Mesenchymal stem cell (in vitro differentiated cells and primary cell): ENCODE measurements at regions not wholly inside any gene's neighbourhood (a gene's known extent, or its start where the extent isn't known, plus 50 kb on each side); places are given as distances from the start of the nearest gene placed in this dataset.

Experiments
- DNase-seq: peaks from one replicate; pipeline ENCODE4 v3.0.0-alpha.2; 2013
- H2AFZ ChIP-seq: one replicate; pipeline ENCODE4 v1.6.1; 2013; ENCODE audit warnings: low read depth, mild to moderate bottlenecking, control low read depth, inconsistent platforms, low read length, moderate library complexity
- H2AK5ac ChIP-seq: 2 replicates; pipeline ENCODE4 v1.6.1; 2013; ENCODE audit warnings: low read length, moderate library complexity, mild to moderate bottlenecking, inconsistent platforms; ENCODE audit not compliant: severe bottlenecking
- H2BK120ac ChIP-seq: one replicate; pipeline ENCODE4 v1.6.1; 2013; ENCODE audit warnings: low read depth, mild to moderate bottlenecking, inconsistent platforms, low read length, moderate library complexity
- H2BK12ac ChIP-seq, 2 experiments: one replicate each; pipeline ENCODE4 v1.6.1; 2013; ENCODE audit warnings: inconsistent platforms in 2 of 2, low read length in 2 of 2, mild to moderate bottlenecking in 2 of 2, moderate library complexity in 2 of 2, control low read depth in 1 of 2
- H2BK15ac ChIP-seq: one replicate; pipeline ENCODE4 v1.6.1; 2013; ENCODE audit warnings: mild to moderate bottlenecking, low read depth, inconsistent platforms; ENCODE audit not compliant: poor library complexity, severe bottlenecking
- H2BK5ac ChIP-seq: 2 replicates; pipeline ENCODE4 v1.6.1; 2013; ENCODE audit warnings: low read depth, mild to moderate bottlenecking, low read length, control low read depth, inconsistent platforms; ENCODE audit not compliant: poor library complexity, severe bottlenecking
- H3K14ac ChIP-seq, 2 experiments: one replicate each; pipeline ENCODE4 v1.6.1; 2013; ENCODE audit warnings: inconsistent platforms in 2 of 2, low read length in 2 of 2, control low read depth in 1 of 2, mild to moderate bottlenecking in 1 of 2, moderate library complexity in 1 of 2
- H3K18ac ChIP-seq, 2 experiments: one replicate each; pipeline ENCODE4 v1.6.1; 2013; ENCODE audit warnings: inconsistent platforms in 2 of 2, low read length in 2 of 2, control low read depth in 1 of 2, low read depth in 1 of 2, mild to moderate bottlenecking in 1 of 2
- H3K23ac ChIP-seq, 2 experiments: one replicate each; pipeline ENCODE4 v1.6.1; 2013; ENCODE audit warnings: inconsistent platforms in 2 of 2, low read length in 2 of 2, mild to moderate bottlenecking in 2 of 2, moderate library complexity in 2 of 2, control low read depth in 1 of 2
- H3K27ac ChIP-seq: 2 replicates; pipeline ENCODE4 v1.5.1; 2013; ENCODE audit warnings: mild to moderate bottlenecking, moderate library complexity, low read length, control low read depth, inconsistent platforms; ENCODE audit not compliant: poor library complexity, severe bottlenecking
- H3K27me3 ChIP-seq, 2 experiments: 2 replicates each; pipeline versions ENCODE4 v1.6.1 to v1.7.0; 2013; ENCODE audit warnings: low read length in 2 of 2, mild to moderate bottlenecking in 2 of 2, moderate library complexity in 2 of 2, control low read depth in 1 of 2, inconsistent platforms in 1 of 2; ENCODE audit not compliant: control insufficient read depth in 1 of 2, insufficient read depth in 1 of 2
- H3K36me3 ChIP-seq, 2 experiments: 2 replicates each; pipeline versions ENCODE4 v1.6.1 to v1.7.0; 2013; ENCODE audit warnings: low read length in 2 of 2, control low read depth in 1 of 2, inconsistent platforms in 1 of 2, low read depth in 1 of 2, mild to moderate bottlenecking in 1 of 2; ENCODE audit not compliant: insufficient read depth in 2 of 2, control insufficient read depth in 1 of 2
- H3K4ac ChIP-seq, 2 experiments: one replicate each; pipeline ENCODE4 v1.6.1; 2013; ENCODE audit warnings: inconsistent platforms in 2 of 2, low read length in 2 of 2, mild to moderate bottlenecking in 2 of 2, moderate library complexity in 2 of 2, control low read depth in 1 of 2, low read depth in 1 of 2
- H3K4me1 ChIP-seq: 2 replicates; pipeline ENCODE4 v1.6.1; 2013; ENCODE audit warnings: low read depth, low read length, control low read depth; ENCODE audit not compliant: control insufficient read depth, insufficient read depth
- H3K4me2 ChIP-seq: 2 replicates; pipeline ENCODE4 v1.6.1; 2013; ENCODE audit warnings: low read length, mild to moderate bottlenecking, inconsistent platforms; ENCODE audit not compliant: poor library complexity, severe bottlenecking
- H3K4me3 ChIP-seq, 2 experiments: 2 replicates each; pipeline versions ENCODE4 v1.5.1 to v1.7.0; 2013; ENCODE audit warnings: low read length in 2 of 2, mild to moderate bottlenecking in 2 of 2, control low read depth in 1 of 2, low read depth in 1 of 2; ENCODE audit not compliant: insufficient read depth in 1 of 2
- H3K79me1 ChIP-seq: replicated peaks from 2 replicates; pipeline ENCODE4 v1.6.1; 2013; ENCODE audit warnings: mild to moderate bottlenecking, control low read depth, low read length, inconsistent platforms; ENCODE audit not compliant: poor library complexity, severe bottlenecking
- H3K9ac ChIP-seq: 2 replicates; pipeline ENCODE4 v1.7.0; 2013; ENCODE audit warnings: mild to moderate bottlenecking, low read length, moderate library complexity
- H3K9me3 ChIP-seq: 2 replicates; pipeline ENCODE4 v1.7.0; 2013; ENCODE audit warnings: mild to moderate bottlenecking, low read length; ENCODE audit not compliant: control insufficient read depth
- H4K8ac ChIP-seq: one replicate; pipeline ENCODE4 v1.6.1; 2013; ENCODE audit warnings: inconsistent platforms, mild to moderate bottlenecking, low read length, moderate library complexity
- H4K91ac ChIP-seq: one replicate; pipeline ENCODE4 v1.6.1; 2013; ENCODE audit warnings: mild to moderate bottlenecking, low read length, inconsistent platforms
- WGBS: methylation state at CpG from one replicate; pipeline ENCODE4 v1.1.7; 2013; ENCODE audit warnings: mixed read lengths; 5-methylcytosine and 5-hydroxymethylcytosine counted together

- Histone ChIP-seq H4K91ac (no peak overlapping the region), H2AFZ (no peak overlapping the region), H3K27me3 (peaks cover 0 to 53% of the 10 kb centered on the region in 2 experiments), H3K4me2 (no peak overlapping the region), H3K27ac (no peak overlapping the region), H3K9ac (no peak overlapping the region), H3K36me3 (peaks cover 0 to 3% of the 10 kb centered on the region in 2 experiments), H3K23ac (no peak overlapping the region), H3K14ac (no peak overlapping the region), H4K8ac (no peak overlapping the region), H2BK5ac (no peak overlapping the region), H2BK120ac (no peak overlapping the region), H2AK5ac (no peak overlapping the region), H3K4me1 (peaks cover 10% of the 10 kb centered on the region), H3K9me3 (no peaks in the 10 kb centered on the region), H3K79me1 (no peaks in the 10 kb centered on the region), H3K4me3 (no peak overlapping the region), H3K18ac (no peak overlapping the region), H3K4ac (no peak overlapping the region), H2BK12ac (no peak overlapping the region), H2BK15ac (no peak overlapping the region)
- no peak for DNase-seq
- 93% methylated on average over 2 of the region's 2 CpGs for WGBS
These were observed 253.6 kb downstream of the OPA1 start for GRCh38 chr3:193846569-193846968.

- no peak overlapping the region for H3K9ac ChIP-seq
- H2BK12ac ChIP-seq: no peak overlapping the region
- H2BK120ac ChIP-seq: no peak overlapping the region
- H2BK5ac ChIP-seq: no peak overlapping the region
- no peak overlapping the region for H3K14ac ChIP-seq
- no peak for DNase-seq
- peaks cover 0 to 44% of the 10 kb centered on the region in 2 experiments for H3K27me3 ChIP-seq
- H3K9me3 ChIP-seq: no peaks in the 10 kb centered on the region
- H2AFZ ChIP-seq: no peak overlapping the region
- no peak overlapping the region for H3K23ac ChIP-seq
- no peaks in the 10 kb centered on the region for H3K79me1 ChIP-seq
- no peak overlapping the region for H4K91ac ChIP-seq
- H3K4me2 ChIP-seq: no peak overlapping the region
- H2BK15ac ChIP-seq: no peak overlapping the region
- peaks cover 0 to 3% of the 10 kb centered on the region in 2 experiments for H3K36me3 ChIP-seq
- no peak overlapping the region for H4K8ac ChIP-seq
- peaks cover 14% of the 10 kb centered on the region for H3K4me1 ChIP-seq
- no peak overlapping the region for H3K27ac ChIP-seq
- H2AK5ac ChIP-seq: no peak overlapping the region
- no peak overlapping the region for H3K18ac ChIP-seq
- no peak overlapping the region for H3K4me3 ChIP-seq
- WGBS: 92% methylated on average over 6 of the region's 6 CpGs
- H3K4ac ChIP-seq: no peak overlapping the region
These were observed 254.4 kb downstream of the OPA1 start for GRCh38 chr3:193847402-193847801.

DNA sequence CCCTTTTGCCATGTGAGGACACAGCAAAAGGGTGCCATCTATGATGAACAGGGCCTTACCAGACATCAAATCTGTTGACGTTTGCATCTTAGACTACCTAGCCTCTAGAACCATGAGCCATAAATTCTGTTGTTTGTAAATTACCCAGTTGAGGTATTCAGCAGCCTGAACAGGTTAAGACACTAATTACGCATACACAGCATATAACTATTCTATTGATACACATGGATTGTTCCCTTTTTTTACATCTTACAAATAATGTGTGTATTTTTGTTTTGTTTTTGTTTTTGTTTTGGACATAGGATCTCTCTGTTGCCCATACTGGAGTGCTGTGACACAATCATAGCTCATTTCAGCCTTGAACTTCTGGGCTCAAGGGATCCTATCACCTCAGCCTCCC, 255.5 kb downstream of the OPA1 start:
- no peak overlapping the region for H3K27ac ChIP-seq
- no peak overlapping the region for H2BK5ac ChIP-seq
- no peaks in the 10 kb centered on the region for H3K79me1 ChIP-seq
- no peak overlapping the region for H3K18ac ChIP-seq
- peaks cover 11% of the 10 kb centered on the region for H3K4me1 ChIP-seq
- H3K27me3 ChIP-seq: peaks cover 0 to 34% of the 10 kb centered on the region in 2 experiments
- 100% methylated on average over 1 of the region's 2 CpGs for WGBS
- DNase-seq: no peak
- H2AK5ac ChIP-seq: no peak overlapping the region
- no peak overlapping the region for H3K14ac ChIP-seq
- H3K4me2 ChIP-seq: no peak overlapping the region
- no peak overlapping the region for H3K4me3 ChIP-seq
- H4K91ac ChIP-seq: no peak overlapping the region
- H4K8ac ChIP-seq: no peak overlapping the region
- no peaks in the 10 kb centered on the region for H3K9me3 ChIP-seq
- no peak overlapping the region for H3K9ac ChIP-seq
- H2BK15ac ChIP-seq: no peak overlapping the region
- no peaks in the 10 kb centered on the region for H3K36me3 ChIP-seq
- H3K23ac ChIP-seq: no peak overlapping the region
- H2BK120ac ChIP-seq: no peak overlapping the region
- no peak overlapping the region for H3K4ac ChIP-seq
- H2AFZ ChIP-seq: no peak overlapping the region
- H2BK12ac ChIP-seq: no peak overlapping the region

DNA sequence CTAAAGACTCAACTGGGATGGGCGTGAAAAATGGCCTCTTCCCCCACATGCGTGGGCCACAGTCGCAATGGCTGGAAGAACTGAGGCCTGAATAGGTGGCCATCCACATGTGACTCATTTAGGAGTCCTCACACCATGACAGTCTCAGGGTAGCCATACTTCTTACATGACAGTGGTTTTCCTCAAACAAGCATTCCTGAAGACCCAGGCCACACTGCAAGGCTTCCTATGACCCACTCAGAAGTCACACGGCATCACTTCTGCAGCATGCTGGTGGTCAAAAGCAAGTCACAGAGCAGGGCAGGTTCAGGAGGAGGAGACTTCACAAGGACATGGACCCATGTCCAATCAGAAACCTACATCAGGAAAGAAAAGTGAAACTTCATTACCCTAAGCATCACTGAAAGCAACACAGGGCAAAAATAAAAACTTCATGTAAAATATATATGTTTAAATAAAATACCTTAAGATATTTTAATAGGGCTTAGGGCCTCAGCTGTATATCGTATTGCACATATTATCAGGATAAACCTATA, 257.1 kb downstream of the OPA1 start:
- WGBS: 97% methylated on average over 5 of the region's 5 CpGs
- Histone ChIP-seq H3K14ac (no peak overlapping the region), H3K27ac (no peak overlapping the region)

More for the DNA sequence above, 257.1 kb downstream of the OPA1 start:
- Histone ChIP-seq H2BK120ac (no peak overlapping the region), H3K9me3 (no peaks in the 10 kb centered on the region), H2AFZ (no peak overlapping the region), H2AK5ac (no peak overlapping the region), H3K79me1 (no peaks in the 10 kb centered on the region), H2BK15ac (no peak overlapping the region), H4K91ac (no peak overlapping the region), H4K8ac (no peak overlapping the region), H3K4me2 (no peak overlapping the region), H3K9ac (no peak overlapping the region), H3K4me1 (peaks cover 10% of the 10 kb centered on the region), H2BK5ac (no peak overlapping the region), H3K27me3 (peaks cover 0 to 19% of the 10 kb centered on the region in 2 experiments), H3K18ac (no peak overlapping the region), H3K36me3 (no peaks in the 10 kb centered on the region), H3K4me3 (no peak overlapping the region), H2BK12ac (peak overlapping the region in 1 of 2 experiments; percentile 40), H3K4ac (no peak overlapping the region), H3K23ac (no peak overlapping the region)
- DNase-seq: no peak
